Dendritic cell treated with granulocyte-macrophage colony-stimulating factor and Interleukin-4, amounts not matched to agents 40 ng/mL and 50 ng/mL, for 4 days (primary cell): ENCODE measurements at regions not wholly inside any gene's neighbourhood (a gene's known extent, or its start where the extent isn't known, plus 50 kb on each side); places are given as distances from the start of the nearest gene placed in this dataset.
A peak's percentile ranks its signal among the peaks of the same experiment; 100 is the strongest.

Experiments used
- H3K27ac Mint-ChIP-seq: one replicate; pipeline ENCODE4 v1.8.0; 2022; ENCODE audit warnings: mild to moderate bottlenecking, mixed read lengths
- H3K27me3 Mint-ChIP-seq: one replicate; pipeline ENCODE4 v1.8.0; 2022; ENCODE audit warnings: mild to moderate bottlenecking, mixed read lengths
- H3K36me3 Mint-ChIP-seq: one replicate; pipeline ENCODE4 v1.8.0; 2022; ENCODE audit warnings: low read depth, mixed read lengths
- H3K4me1 Mint-ChIP-seq: one replicate; pipeline ENCODE4 v1.8.0; 2022; ENCODE audit warnings: low read depth, mixed read lengths
- H3K4me3 Mint-ChIP-seq: one replicate; pipeline ENCODE4 v1.8.0; 2022; ENCODE audit warnings: mild to moderate bottlenecking, moderate library complexity, mixed read lengths
- H3K9me3 Mint-ChIP-seq: one replicate; pipeline ENCODE4 v1.8.0; 2022; ENCODE audit warnings: mixed read lengths
- intact Hi-C: fragments of 100-400 bp; cut with micrococcal nuclease; formaldehyde crosslinking; loops from one replicate; pipeline ENCODE4 v1.15.0; 2022

DNA sequence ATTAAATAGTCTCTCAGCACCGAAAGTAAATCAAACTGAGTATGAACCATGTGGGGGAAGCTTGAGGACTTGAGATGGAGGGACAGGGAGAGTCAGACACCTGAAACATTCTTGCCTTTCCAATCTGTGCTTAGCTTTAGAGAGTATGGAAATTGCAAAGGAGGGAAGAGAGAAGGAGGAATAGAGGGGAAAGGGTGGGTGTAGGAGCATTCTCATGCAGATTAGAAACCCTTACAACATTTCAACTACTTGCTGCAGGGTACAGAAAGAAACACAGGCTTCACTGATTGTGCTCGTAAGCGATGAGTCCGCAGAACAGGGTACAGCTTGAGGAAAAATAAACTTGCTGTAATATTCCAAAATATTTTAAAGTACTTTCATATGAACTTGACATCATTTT is 73.8 kb downstream of the NIBAN1 start:
- Mint-ChIP-seq H3K27me3 (no peaks in the 10 kb centered on the region), H3K4me1 (peaks cover 31% of the 10 kb centered on the region)

DNA sequence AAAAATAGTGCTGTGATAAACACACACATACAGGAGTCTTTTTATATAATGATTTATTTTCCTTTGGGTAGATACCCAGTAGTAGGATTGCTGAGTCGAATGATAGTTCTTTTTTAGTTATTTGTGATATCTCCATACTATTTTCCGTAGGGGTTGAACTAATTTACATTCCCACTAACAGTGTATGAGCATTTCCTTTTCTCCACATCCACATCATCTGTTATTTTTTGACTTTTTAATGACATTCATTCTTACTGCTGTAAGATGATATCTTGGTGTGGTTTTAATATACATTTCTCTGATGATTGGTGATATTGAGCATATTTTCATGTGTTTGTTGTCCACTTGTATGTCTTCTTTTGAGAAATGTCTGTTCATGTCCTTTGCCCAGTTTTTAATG is 78.3 kb downstream of the NIBAN1 start:
- Mint-ChIP-seq H3K9me3 (no peaks in the 10 kb centered on the region), H3K4me1 (peaks cover 24% of the 10 kb centered on the region), H3K4me3 (no peak overlapping the region), H3K36me3 (peaks cover 67% of the 10 kb centered on the region), H3K27me3 (no peaks in the 10 kb centered on the region), H3K27ac (no peak overlapping the region)
- intact Hi-C loops = no loop called here

More for the DNA sequence above, 73.8 kb downstream of the NIBAN1 start:
- no peak overlapping the region for H3K27ac Mint-ChIP-seq
- H3K36me3 Mint-ChIP-seq = peaks cover 47% of the 10 kb centered on the region
- H3K4me3 Mint-ChIP-seq = no peak overlapping the region
- intact Hi-C loops = loop anchor here (10.0 kb wide), 1 partner anchor 74 kb away; the partner anchor contains the start of gene NIBAN1
- H3K9me3 Mint-ChIP-seq = no peaks in the 10 kb centered on the region

DNA sequence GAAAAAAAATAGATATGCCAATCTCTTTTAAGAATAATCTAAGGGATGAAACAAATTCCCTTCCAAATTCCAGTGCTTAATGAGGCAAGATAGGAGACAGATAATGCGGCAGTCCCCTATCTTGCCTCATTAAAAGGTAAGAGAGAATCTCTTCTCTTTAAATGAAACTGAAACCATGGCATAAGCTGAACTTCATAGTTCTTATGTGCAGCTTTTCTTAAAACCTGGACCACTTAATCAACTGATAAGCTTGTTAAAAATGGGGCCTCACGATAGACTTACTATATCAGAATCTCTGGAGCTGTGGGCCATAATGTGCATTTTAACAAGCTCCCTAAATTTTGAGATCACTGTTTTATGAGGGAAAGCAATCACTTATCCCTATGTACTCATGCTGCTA is 79.2 kb downstream of the NIBAN1 start:
- no peak overlapping the region for H3K4me3 Mint-ChIP-seq
- H3K36me3 Mint-ChIP-seq = peaks cover 71% of the 10 kb centered on the region
- H3K27me3 Mint-ChIP-seq = no peaks in the 10 kb centered on the region
- intact Hi-C loops = no loop called here
- H3K27ac Mint-ChIP-seq = no peak overlapping the region
- no peaks in the 10 kb centered on the region for H3K9me3 Mint-ChIP-seq
- peaks cover 23% of the 10 kb centered on the region for H3K4me1 Mint-ChIP-seq

DNA sequence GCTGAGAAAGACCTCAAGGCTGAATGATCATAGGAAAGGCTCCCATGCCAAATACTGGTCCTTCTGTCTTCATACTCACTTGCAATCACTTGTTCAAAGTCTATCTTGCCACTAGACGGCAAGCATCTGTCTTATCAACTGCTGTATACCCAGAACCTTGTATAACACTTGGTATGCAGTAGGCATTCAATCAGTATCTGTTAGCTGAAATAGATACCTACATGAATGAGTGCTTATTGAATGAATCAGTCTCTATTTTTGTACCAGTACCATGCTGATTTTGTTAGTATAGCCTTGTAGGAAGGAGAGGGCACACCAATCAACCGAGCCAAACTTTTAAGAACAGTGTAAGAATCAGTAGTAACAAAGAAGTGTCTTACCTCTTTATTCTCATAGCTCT is 80.6 kb downstream of the NIBAN1 start:
- Mint-ChIP-seq H3K27me3 (no peaks in the 10 kb centered on the region), H3K27ac (no peak overlapping the region), H3K4me1 (peaks cover 23% of the 10 kb centered on the region), H3K4me3 (no peak overlapping the region), H3K9me3 (no peaks in the 10 kb centered on the region), H3K36me3 (peaks cover 68% of the 10 kb centered on the region)
- intact Hi-C loops = no loop called here

DNA sequence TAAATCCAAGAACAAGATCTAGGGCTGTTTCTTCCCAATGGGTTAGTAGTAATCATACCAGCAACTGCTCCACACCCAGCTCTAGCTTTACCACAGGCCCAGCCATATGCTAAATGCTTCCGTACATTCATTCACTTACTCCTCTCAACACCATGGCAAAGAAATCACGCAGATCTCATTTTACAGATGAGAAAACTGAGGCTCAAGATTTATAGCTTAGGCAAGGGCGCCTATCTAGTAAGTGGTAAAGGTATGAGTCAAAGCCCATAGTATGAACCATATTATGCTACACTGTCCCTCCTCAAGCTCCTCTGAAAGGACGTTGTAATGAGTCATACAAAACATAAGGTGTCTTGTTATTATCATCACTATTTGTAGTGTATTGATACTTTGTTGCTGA is 82.2 kb downstream of the NIBAN1 start:
- no peak overlapping the region for H3K27ac Mint-ChIP-seq
- H3K4me1 Mint-ChIP-seq = peaks cover 23% of the 10 kb centered on the region
- no peaks in the 10 kb centered on the region for H3K27me3 Mint-ChIP-seq
- peaks cover 63% of the 10 kb centered on the region for H3K36me3 Mint-ChIP-seq
- H3K4me3 Mint-ChIP-seq = no peak overlapping the region
- no peaks in the 10 kb centered on the region for H3K9me3 Mint-ChIP-seq
- intact Hi-C loops = no loop called here

DNA sequence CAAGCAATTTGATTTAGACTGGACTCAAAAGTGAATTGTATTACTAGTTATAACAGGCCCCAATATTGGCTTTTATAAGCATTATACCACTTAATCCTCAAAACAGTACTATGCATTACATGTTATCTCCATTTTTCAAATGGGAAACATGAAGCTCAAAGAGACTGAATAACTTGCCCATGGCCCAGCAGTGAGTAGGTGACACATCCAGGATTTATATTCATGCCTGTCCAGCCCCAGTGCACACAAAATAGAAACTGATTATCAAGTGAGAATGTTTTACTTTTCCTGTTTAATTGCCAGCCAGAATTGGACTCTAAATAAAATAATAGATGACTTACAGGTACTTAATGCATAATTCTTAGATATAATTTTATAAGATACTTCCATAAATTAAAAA is 82.9 kb downstream of the NIBAN1 start:
- no peaks in the 10 kb centered on the region for H3K27me3 Mint-ChIP-seq
- no peak overlapping the region for H3K4me3 Mint-ChIP-seq
- intact Hi-C loops = no loop called here
- peaks cover 57% of the 10 kb centered on the region for H3K36me3 Mint-ChIP-seq
- no peak overlapping the region for H3K27ac Mint-ChIP-seq
- no peaks in the 10 kb centered on the region for H3K9me3 Mint-ChIP-seq
- H3K4me1 Mint-ChIP-seq = peaks cover 25% of the 10 kb centered on the region

DNA sequence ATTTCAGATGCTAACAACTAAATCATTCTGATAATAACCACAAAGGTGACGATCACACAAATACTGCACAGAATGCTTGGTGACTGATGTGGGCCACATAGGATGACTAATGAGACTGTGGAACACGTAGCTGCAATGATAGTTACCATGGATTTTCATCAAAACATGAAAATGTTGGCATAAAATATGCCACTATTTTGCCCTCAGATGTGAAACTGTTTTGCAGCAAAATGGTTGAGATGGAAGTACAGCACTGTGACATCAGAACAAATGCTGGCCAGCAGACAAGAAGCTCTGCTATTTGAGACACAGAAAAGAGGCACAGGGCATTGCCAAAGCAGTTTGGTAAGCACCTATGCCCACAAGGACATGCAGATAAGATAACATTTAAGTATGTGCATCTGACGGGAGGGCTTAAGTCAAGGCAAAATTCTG is 83.8 kb downstream of the NIBAN1 start:
- no peaks in the 10 kb centered on the region for H3K27me3 Mint-ChIP-seq
- intact Hi-C loops = no loop called here
- no peak overlapping the region for H3K4me3 Mint-ChIP-seq

DNA sequence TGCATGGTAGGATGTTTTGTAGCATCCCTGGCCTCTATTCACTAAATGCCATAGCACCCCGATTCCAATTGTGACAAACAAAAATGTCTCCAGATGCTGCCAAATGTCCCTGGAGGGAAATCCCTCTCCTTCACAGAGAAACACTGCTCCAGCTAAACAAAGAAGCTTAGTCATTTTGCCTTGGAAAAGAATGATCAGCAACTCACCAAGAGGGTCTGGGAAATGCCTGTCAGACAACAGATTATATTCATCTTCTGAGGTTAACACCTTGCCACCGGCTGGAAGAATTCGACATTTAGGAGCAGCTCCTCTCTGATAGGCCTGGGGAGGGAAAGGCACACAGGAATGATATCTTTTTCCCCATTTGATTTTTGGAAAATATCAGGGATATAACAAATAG is 84.4 kb downstream of the NIBAN1 start:
- H3K4me1 Mint-ChIP-seq = peaks cover 40% of the 10 kb centered on the region
- intact Hi-C loops = no loop called here
- H3K27me3 Mint-ChIP-seq = no peaks in the 10 kb centered on the region
- no peaks in the 10 kb centered on the region for H3K9me3 Mint-ChIP-seq
- H3K36me3 Mint-ChIP-seq = peaks cover 48% of the 10 kb centered on the region
- H3K27ac Mint-ChIP-seq = no peak overlapping the region
- H3K4me3 Mint-ChIP-seq = no peak overlapping the region

More for the DNA sequence above, 83.8 kb downstream of the NIBAN1 start:
- Mint-ChIP-seq H3K36me3 (peaks cover 48% of the 10 kb centered on the region), H3K9me3 (no peaks in the 10 kb centered on the region), H3K27ac (no peak overlapping the region), H3K4me1 (peaks cover 34% of the 10 kb centered on the region)

DNA sequence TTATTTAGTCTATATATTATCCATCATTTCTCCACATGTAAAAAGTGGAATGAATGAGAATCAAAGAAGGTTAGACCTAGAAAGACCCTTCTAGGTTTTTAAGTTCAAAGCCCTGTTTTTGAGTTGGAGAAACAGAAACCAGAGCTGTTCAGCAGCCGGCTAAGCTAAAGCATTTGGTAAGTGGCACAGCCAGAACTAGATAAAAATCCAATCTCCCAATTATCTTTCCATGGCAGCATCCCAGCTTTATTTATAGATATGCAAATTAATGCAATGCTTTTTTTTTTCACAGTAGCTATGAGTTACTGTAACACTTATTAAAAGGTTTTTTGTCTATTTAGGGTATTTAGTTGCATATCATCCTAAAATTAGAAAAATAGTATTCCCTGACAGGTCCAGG is 85.1 kb downstream of the NIBAN1 start:
- Mint-ChIP-seq H3K36me3 (peaks cover 49% of the 10 kb centered on the region), H3K4me1 (peaks cover 40% of the 10 kb centered on the region), H3K27ac (no peak overlapping the region), H3K4me3 (no peak overlapping the region), H3K9me3 (no peaks in the 10 kb centered on the region), H3K27me3 (no peaks in the 10 kb centered on the region)
- intact Hi-C loops = no loop called here

DNA sequence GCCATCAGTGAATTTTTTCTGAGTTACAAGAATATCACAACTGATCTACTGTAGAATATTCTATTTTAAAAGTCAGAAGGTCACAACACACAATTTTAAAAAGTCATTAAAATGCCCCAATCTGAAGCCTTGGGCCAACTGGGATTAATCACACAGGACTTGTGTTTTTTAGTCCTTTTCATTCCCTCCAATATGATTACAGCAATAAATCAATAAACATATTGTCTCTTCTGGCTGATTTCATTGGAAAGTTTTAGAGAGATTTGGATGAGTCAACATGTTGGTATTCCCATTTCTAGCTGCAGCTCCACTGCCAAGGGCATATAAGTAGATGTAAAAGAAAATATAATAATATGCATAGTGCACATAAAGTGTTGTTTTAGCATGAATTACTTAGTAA is 85.8 kb downstream of the NIBAN1 start:
- intact Hi-C loops = no loop called here
- peaks cover 49% of the 10 kb centered on the region for H3K36me3 Mint-ChIP-seq
- H3K9me3 Mint-ChIP-seq = no peaks in the 10 kb centered on the region
- no peak overlapping the region for H3K27ac Mint-ChIP-seq
- H3K27me3 Mint-ChIP-seq = no peaks in the 10 kb centered on the region
- H3K4me1 Mint-ChIP-seq = peaks cover 42% of the 10 kb centered on the region
- no peak overlapping the region for H3K4me3 Mint-ChIP-seq

DNA sequence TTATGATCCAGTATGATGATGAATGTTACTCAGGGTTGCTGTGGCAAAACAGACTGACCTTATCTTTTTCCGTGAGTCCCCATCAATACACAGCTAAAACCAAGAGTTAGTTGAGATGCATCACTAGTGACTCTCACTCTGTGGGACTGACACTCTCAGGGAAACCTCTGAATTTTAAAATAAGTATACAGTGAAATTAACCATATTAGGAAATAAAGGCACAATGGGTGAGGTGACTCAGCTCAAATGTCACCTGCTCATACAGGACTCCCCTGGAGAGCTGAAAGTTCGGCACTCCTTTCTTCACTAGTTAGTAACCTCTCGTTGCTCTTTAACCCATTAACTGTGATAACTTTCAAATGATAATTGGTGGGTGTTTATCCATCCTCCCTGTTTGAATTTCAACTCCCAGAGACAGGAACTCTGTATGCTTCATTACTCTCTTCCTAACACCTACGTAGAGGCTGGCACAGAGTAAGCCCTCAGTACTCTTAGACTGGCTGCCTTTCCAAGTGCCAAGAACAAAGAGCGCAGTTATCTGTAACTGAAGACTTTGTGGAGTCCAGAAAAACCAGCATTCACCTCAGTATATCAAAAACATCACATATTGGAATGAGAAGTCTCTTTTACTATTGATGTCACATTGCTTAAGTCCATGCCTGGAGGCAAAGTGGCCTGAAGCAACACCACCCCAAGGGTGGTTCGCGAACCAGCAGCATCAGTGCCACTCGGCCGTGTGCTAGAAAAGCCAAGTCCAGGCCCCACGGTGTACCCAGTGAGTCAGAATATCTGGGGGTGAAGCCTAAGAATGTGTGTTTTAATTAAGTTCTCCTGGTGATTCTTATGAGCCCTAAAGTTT is 91.1 kb downstream of the NIBAN1 start:
- H3K27me3 Mint-ChIP-seq = no peaks in the 10 kb centered on the region
- H3K27ac Mint-ChIP-seq = peak overlapping the region; percentile 26
- peaks cover 52% of the 10 kb centered on the region for H3K4me1 Mint-ChIP-seq
- peaks cover 53% of the 10 kb centered on the region for H3K36me3 Mint-ChIP-seq
- no peaks in the 10 kb centered on the region for H3K9me3 Mint-ChIP-seq
- intact Hi-C loops = no loop called here
- H3K4me3 Mint-ChIP-seq = no peak overlapping the region

DNA sequence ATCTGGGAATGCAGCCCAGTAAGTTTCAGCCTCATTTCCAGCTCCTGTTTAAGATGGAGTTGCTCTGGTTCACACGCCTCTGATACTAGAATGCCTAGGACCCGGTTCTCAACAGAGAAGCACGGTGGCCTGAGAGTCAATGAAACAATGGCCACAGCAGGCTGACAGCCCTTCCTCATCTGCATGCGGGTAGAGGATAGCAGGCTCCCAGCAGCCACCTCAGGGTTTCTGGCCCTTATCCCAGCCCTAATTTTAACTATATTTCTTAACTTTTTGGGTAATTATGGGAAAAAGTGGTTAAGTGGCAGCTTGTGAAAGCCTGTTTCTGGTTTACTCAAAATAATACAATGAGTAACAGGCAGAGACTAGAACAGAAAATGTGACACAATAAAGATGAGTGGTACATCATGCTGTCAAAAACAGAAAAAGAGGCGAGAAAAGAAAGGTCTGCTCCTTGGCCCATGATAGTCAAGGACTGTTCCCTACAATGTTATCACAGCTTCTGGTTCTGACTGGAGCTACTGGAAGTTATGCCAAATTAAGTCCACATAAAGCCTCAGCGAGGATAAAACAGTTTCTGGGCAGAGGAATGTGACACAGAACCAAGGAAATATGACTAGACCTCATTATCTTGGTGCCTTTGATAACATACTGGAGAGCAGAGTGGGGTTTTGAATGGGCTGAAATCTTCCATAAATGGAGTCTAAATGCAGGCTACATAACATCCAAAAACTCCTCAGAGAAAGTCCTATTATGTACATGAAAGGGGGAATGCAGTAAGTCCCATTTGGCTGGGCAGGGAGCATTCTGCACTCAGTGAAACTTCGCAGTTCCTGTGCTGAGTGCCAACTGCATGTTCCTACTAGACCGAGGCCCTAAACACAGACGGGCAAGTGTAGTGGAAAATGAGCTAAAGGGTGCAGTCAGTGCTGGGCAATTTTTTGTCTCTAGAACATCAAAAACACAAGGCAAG is 92.1 kb downstream of the NIBAN1 start:
- peak overlapping the region; percentile 26 for H3K27ac Mint-ChIP-seq
- H3K27me3 Mint-ChIP-seq = no peaks in the 10 kb centered on the region
- no peaks in the 10 kb centered on the region for H3K9me3 Mint-ChIP-seq
- no peak overlapping the region for H3K4me3 Mint-ChIP-seq
- intact Hi-C loops = no loop called here
- peaks cover 46% of the 10 kb centered on the region for H3K36me3 Mint-ChIP-seq
- H3K4me1 Mint-ChIP-seq = peaks cover 52% of the 10 kb centered on the region

DNA sequence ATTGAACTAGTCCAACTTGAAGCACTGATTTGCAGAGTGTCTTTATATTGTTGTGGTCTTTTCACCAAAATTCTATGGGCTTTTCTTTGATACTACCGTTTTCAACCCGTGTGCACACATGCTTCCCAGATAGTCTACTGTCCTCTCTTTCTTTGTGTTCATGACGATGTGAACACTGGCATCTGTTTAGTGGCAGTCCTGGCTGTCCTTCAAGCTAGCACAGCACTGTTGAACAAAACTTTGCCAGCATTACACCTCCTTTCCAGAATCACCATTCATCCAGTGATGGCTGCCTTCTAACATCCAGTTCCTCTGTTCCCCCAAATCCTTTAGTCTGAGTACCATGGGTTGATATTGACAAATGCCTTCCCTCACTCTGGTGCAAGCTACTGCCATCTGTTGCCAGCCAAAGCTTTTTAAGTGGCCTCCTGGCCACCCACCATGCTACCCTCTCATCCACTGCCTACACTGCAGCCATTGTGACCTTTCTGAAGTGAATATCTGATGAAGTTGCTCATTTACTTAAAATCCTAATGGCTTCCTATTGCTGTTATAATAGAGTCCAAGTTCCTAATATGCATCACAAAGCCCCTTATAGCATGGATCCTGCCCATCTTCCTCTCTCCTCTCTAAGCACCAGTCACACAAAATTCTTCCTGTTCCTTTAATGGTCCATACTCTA is 94.3 kb downstream of the NIBAN1 start:
- no peaks in the 10 kb centered on the region for H3K9me3 Mint-ChIP-seq
- H3K4me3 Mint-ChIP-seq = no peak overlapping the region
- H3K27ac Mint-ChIP-seq = no peak overlapping the region
- peaks cover 56% of the 10 kb centered on the region for H3K4me1 Mint-ChIP-seq
- intact Hi-C loops = loop anchor here (5.0 kb wide), 1 partner anchor 92 kb away; the partner anchor contains the start of gene NIBAN1
- no peaks in the 10 kb centered on the region for H3K27me3 Mint-ChIP-seq
- H3K36me3 Mint-ChIP-seq = peaks cover 52% of the 10 kb centered on the region
